ENCODE measurements at regions not wholly inside any gene's neighbourhood (a gene's known extent, or its start where the extent isn't known, plus 50 kb on each side); places are given as distances from the start of the nearest gene placed in this dataset.

GRCh38 chr2:8144131-8144631 is 537.7 kb upstream of the ID2 start:
- no peak overlapping the region for H3K23ac ChIP-seq (ENCODE audit: insufficient read length, low read depth, low read length)
- no peak overlapping the region for H3K27ac ChIP-seq (ENCODE audit: insufficient read length, low read depth, low read length)
- no peak overlapping the region for H3K4me2 ChIP-seq (ENCODE audit: insufficient read depth, insufficient read length, low read length)
- no peak overlapping the region for H3K27ac Mint-ChIP-seq
- no peaks in the 10 kb centered on the region for H3K79me2 ChIP-seq (ENCODE audit: insufficient read depth, low read length)
- H3K9ac ChIP-seq (ENCODE audit: extremely low read depth, insufficient read length, low read length), result no peak overlapping the region
- H3K9me3 ChIP-seq (ENCODE audit: control insufficient read depth, low read depth, low read length), result no peaks in the 10 kb centered on the region
- no peak overlapping the region for H3K14ac ChIP-seq (ENCODE audit: insufficient read depth, low read length)
- no peak overlapping the region for H2BK12ac ChIP-seq (ENCODE audit: insufficient read length, low read depth, low read length)
- H2BK120ac ChIP-seq (ENCODE audit: low read depth, low read length, poor library complexity, severe bottlenecking), result no peak overlapping the region
- no peak overlapping the region for H2BK5ac ChIP-seq (ENCODE audit: insufficient read length, low read length)
- H2BK20ac ChIP-seq (ENCODE audit: low read depth, low read length, poor library complexity, severe bottlenecking), result no peak overlapping the region
- WGBS (ENCODE audit: extremely low coverage, insufficient read length, low lambda C conversion rate), result no CpG with 5 or more reads among the region's 2 CpGs
- H4K20me1 ChIP-seq (ENCODE audit: control insufficient read depth, insufficient read depth, insufficient read length), result no peaks in the 10 kb centered on the region
- H3K4ac ChIP-seq (ENCODE audit: low read depth, low read length), result no peak overlapping the region
- H3T11ph ChIP-seq (ENCODE audit: low read length), result no peak overlapping the region
- H3K4me1 Mint-ChIP-seq, result no peaks in the 10 kb centered on the region
- no peak for DNase-seq
- no peaks in the 10 kb centered on the region; a peak in 1 of 5 replicates for H3K9me3 Mint-ChIP-seq
- H2AFZ ChIP-seq (ENCODE audit: low read length), result no peak overlapping the region
- no peaks in the 10 kb centered on the region; the same call in 1 of the 2 replicates for H3K27me3 Mint-ChIP-seq (ENCODE audit: low read depth)
- no peak overlapping the region for H2AK5ac ChIP-seq (ENCODE audit: insufficient read length, low read length)
- H4K91ac ChIP-seq (ENCODE audit: insufficient read length, low read depth, low read length), result no peak overlapping the region
- H3K4me1 ChIP-seq (ENCODE audit: insufficient read depth, low read length), result no peaks in the 10 kb centered on the region
- no peak for TF ChIP-seq CTCF (conservative IDR thresholded peaks at IDR 0.05)
- H3K56ac ChIP-seq (ENCODE audit: insufficient read length, low read depth, low read length), result no peak overlapping the region
- H3K23me2 ChIP-seq (ENCODE audit: insufficient read length, low read depth, low read length, poor library complexity, severe bottlenecking), result no peaks in the 10 kb centered on the region
- H3K36me3 Mint-ChIP-seq (ENCODE audit: insufficient read depth in 1 of 3, low read depth in 3 of 3), result no peaks in the 10 kb centered on the region
- H3K27me3 ChIP-seq (ENCODE audit: insufficient read depth, low read length), result no peaks in the 10 kb centered on the region
- no peak overlapping the region for H3K18ac ChIP-seq (ENCODE audit: insufficient read length, low read depth, low read length)
- H4K8ac ChIP-seq (replicated peaks; ENCODE audit: insufficient read length, low read depth, low read length), result no peak overlapping the region
- no peaks in the 10 kb centered on the region for H3K79me1 ChIP-seq (ENCODE audit: insufficient read depth, low read depth, low read length, poor library complexity, severe bottlenecking)
- H3K4me3 Mint-ChIP-seq, result no peak overlapping the region
- no peak overlapping the region for H2BK15ac ChIP-seq (ENCODE audit: low read depth, low read length)
- no peak overlapping the region for H4K5ac ChIP-seq (ENCODE audit: insufficient read length, low read depth, low read length)

All from H9 (cell line).